SK-N-SH (cell line): ENCODE measurements at regions not wholly inside any gene's neighbourhood (a gene's known extent, or its start where the extent isn't known, plus 50 kb on each side); places are given as distances from the start of the nearest gene placed in this dataset.

Source experiments
- CTCF ChIA-PET: fragments of 300-600, 350-600 bp; formaldehyde crosslinking; extraction: SDS; loops from one replicate; lab custom pipeline; 2021; lab: Yijun Ruan, JAX
- POLR2A ChIA-PET: fragments of 350-600 bp; sonication (Branson Sonifier 250); formaldehyde crosslinking; extraction: SDS; loops from one replicate; lab custom pipeline; 2020; ENCODE audit warnings: antibody characterized with exemption, inconsistent platforms; lab: Yijun Ruan, JAX
- DNase-seq: peaks from one replicate; pipeline ENCODE4 v3.0.0; 2012
- H2AFZ ChIP-seq: fragments of 200-600 bp; sonication (generic); 2 replicates; pipeline ENCODE4 v1.8.1; 2016; ENCODE audit warnings: antibody characterized with exemption, mild to moderate bottlenecking, low read depth
- H3F3A ChIP-seq: fragments of 200-600 bp; sonication (generic); replicated peaks from 2 replicates; pipeline ENCODE3; 2016; ENCODE audit warnings: antibody characterized with exemption, mild to moderate bottlenecking; ENCODE audit not compliant: insufficient read depth
- H3K27ac ChIP-seq, 2 experiments: fragments of 200-500 bp in 1 of 2; fragments of 200-600 bp in 1 of 2; sonication (Bioruptor generic) in 1 of 2; sonication (generic), shearing (Covaris generic) in 1 of 2; 2 replicates each; pipeline versions ENCODE4 v1.5.1 to v1.6.1; 2014 to 2016; ENCODE audit warnings: low read depth in 2 of 2, inconsistent platforms in 1 of 2, low read length in 1 of 2, mild to moderate bottlenecking in 1 of 2, mixed read lengths in 1 of 2
- H3K27me3 ChIP-seq: fragments of 200-600 bp; sonication (generic), shearing (Covaris generic); 2 replicates; pipeline ENCODE4 v1.6.1; 2016; ENCODE audit warnings: mixed run types; ENCODE audit not compliant: insufficient read depth
- H3K36me3 ChIP-seq, 2 experiments: fragments of 200-500 bp in 1 of 2; fragments of 200-600 bp in 1 of 2; sonication (Bioruptor generic) in 1 of 2; sonication (generic) in 1 of 2; replicated peaks in 1 of 2; 2 replicates each; pipeline versions ENCODE3 to v1.5.1; 2014 to 2016; ENCODE audit warnings: low read length in 1 of 2, mild to moderate bottlenecking in 1 of 2; ENCODE audit not compliant: insufficient read depth in 2 of 2, control insufficient read depth in 1 of 2
- H3K4me1 ChIP-seq, 2 experiments: fragments of 200-500 bp in 1 of 2; fragments of 200-600 bp in 1 of 2; sonication (Bioruptor generic) in 1 of 2; sonication (generic), shearing (Covaris generic) in 1 of 2; 2 replicates each; pipeline versions ENCODE4 v1.5.1 to v1.6.1; 2014 to 2016; ENCODE audit warnings: low read depth in 1 of 2, low read length in 1 of 2, mixed run types in 1 of 2; ENCODE audit not compliant: insufficient read depth in 2 of 2, control insufficient read depth in 1 of 2
- H3K4me2 ChIP-seq: fragments of 200-600 bp; sonication (generic), shearing (Covaris generic); 2 replicates; pipeline ENCODE4 v1.6.1; 2017; ENCODE audit warnings: mixed run types
- H3K4me3 ChIP-seq, 2 experiments: fragments of 200-500 bp in 1 of 2; fragments of 200-600 bp in 1 of 2; sonication (Bioruptor generic) in 1 of 2; sonication (generic), shearing (Covaris generic) in 1 of 2; 2 replicates each; pipeline versions ENCODE4 v1.5.1 to v1.8.1; 2014 to 2016; ENCODE audit warnings: low read depth in 2 of 2, inconsistent platforms in 1 of 2, low read length in 1 of 2, mild to moderate bottlenecking in 1 of 2, mixed read lengths in 1 of 2, moderate library complexity in 1 of 2
- H3K79me2 ChIP-seq: fragments of 200-600 bp; sonication (generic); 2 replicates; pipeline ENCODE4 v1.8.1; 2017; ENCODE audit warnings: mild to moderate bottlenecking; ENCODE audit not compliant: insufficient read depth
- H3K9ac ChIP-seq: fragments of 200-600 bp; sonication (generic); 2 replicates; pipeline ENCODE4 v1.6.1; 2017; ENCODE audit warnings: mixed run types
- H3K9me2 ChIP-seq: fragments of 200-600 bp; sonication (generic); 2 replicates; pipeline ENCODE4 v1.6.1; 2017; ENCODE audit warnings: mixed run types
- H3K9me3 ChIP-seq: fragments of 200-600 bp; sonication (generic); 2 replicates; pipeline ENCODE4 v1.6.1; 2017; ENCODE audit warnings: mixed run types, mild to moderate bottlenecking, moderate library complexity
- H4K20me1 ChIP-seq: fragments of 200-600 bp; sonication (generic); 2 replicates; pipeline ENCODE4 v1.6.1; 2017; ENCODE audit warnings: mild to moderate bottlenecking, mixed run types; ENCODE audit not compliant: insufficient read depth
- EP300 ChIP-seq, 2 experiments: IDR thresholded peaks; 2 replicates each; pipeline versions ENCODE4 v1.4.0 to v1.6.1; 2012; ENCODE audit warnings: borderline replicate concordance in 1 of 2, low read depth in 1 of 2, low read length in 1 of 2
- EZH2phosphoT487 ChIP-seq: fragments of 200-600 bp; sonication (generic); IDR thresholded peaks from 2 replicates; pipeline ENCODE4 v1.6.1; 2017; ENCODE audit warnings: low read depth, mixed run types, mild to moderate bottlenecking, antibody characterized with exemption, moderate library complexity, borderline replicate concordance
- FOXJ3 ChIP-seq: sonication (generic); formaldehyde crosslinking; IDR thresholded peaks from 2 replicates; pipeline ENCODE4 v1.5.1; 2020; ENCODE audit warnings: mild to moderate bottlenecking, missing genetic modification reagents
- MXI1 ChIP-seq: IDR thresholded peaks from 2 replicates; pipeline ENCODE4 v1.6.1; 2012; ENCODE audit warnings: mild to moderate bottlenecking, low read depth, low read length, improper control_type of control experiment
- NRF1 ChIP-seq: IDR thresholded peaks from 2 replicates; pipeline ENCODE4 v1.6.1; 2012; ENCODE audit warnings: low read depth, mild to moderate bottlenecking, low read length
- POLR2AphosphoS5 ChIP-seq: IDR thresholded peaks from 2 replicates; pipeline ENCODE4 v1.6.1; 2012; ENCODE audit warnings: low read depth, low read length
- REST ChIP-seq: IDR thresholded peaks from 2 replicates; pipeline ENCODE4 v1.6.1; 2012; ENCODE audit warnings: mild to moderate bottlenecking, low read depth, low read length, moderate library complexity
- RFX5 ChIP-seq: IDR thresholded peaks from 2 replicates; pipeline ENCODE4 v1.6.1; 2012; ENCODE audit warnings: mild to moderate bottlenecking, improper control_type of control experiment, low read length
- SIN3A ChIP-seq: IDR thresholded peaks from 2 replicates; pipeline ENCODE4 v1.6.1; 2012; ENCODE audit warnings: low read depth, mild to moderate bottlenecking, low read length, moderate library complexity, borderline replicate concordance
- SMC3 ChIP-seq: IDR thresholded peaks from 2 replicates; pipeline ENCODE4 v1.6.1; 2012; ENCODE audit warnings: low read depth, low read length, improper control_type of control experiment
- YY1 ChIP-seq: IDR thresholded peaks from 2 replicates; pipeline ENCODE4 v1.4.0; 2012; ENCODE audit warnings: low read depth, mild to moderate bottlenecking
- WGBS: methylation state at CpG from one replicate; pipeline ENCODE4 v1.1.6; 2017; ENCODE audit warnings: low lambda C conversion rate; 5-methylcytosine and 5-hydroxymethylcytosine counted together
- TF ChIP-seq, protein P1 (sequence below): fragments of 150-350 bp; IDR thresholded peaks from 2 replicates; pipeline ENCODE4 v1.6.1; 2017; ENCODE audit warnings: antibody characterized with exemption, low read length, low read depth, borderline replicate concordance

DNA sequence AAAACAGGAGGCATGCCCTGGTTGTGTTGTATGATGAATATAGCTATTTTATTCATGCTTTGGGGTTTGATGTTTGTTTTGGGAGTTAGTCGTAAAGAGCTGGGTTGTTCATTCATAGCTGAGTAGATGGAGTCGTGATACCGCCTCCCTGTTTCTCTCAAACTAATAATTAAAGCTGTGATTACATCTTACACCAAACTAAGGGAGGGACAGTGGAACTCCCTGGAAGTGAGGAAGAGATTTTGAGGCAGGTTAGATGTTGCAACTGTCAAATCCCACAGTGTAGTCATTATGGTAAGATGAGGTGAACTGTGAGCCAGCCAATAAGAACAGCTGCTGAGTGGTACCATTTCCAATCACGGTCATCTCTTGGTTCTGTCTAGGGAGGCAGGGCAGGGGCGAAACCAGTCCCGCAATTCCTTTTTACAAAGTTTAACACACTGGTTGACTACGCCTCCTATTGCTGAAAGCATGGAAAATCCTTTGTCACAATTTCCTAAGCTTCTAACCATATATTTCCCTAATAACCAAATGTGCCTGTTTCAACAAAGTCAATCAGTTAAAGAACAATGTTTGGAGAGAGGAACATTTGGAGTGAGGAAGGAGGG, 207.6 kb upstream of the SERP2 start:
- H3K27ac ChIP-seq, result no peak overlapping the region
- H3K4me1 ChIP-seq, result no peaks in the 10 kb centered on the region
- H3F3A ChIP-seq, result no peaks in the 10 kb centered on the region
- POLR2A ChIA-PET, result no interaction called here
- H3K9ac ChIP-seq, result no peak overlapping the region
- no peaks in the 10 kb centered on the region; the same call in 1 of the 2 replicates for H3K27me3 ChIP-seq
- H3K4me2 ChIP-seq, result no peak overlapping the region
- no peak overlapping the region for H2AFZ ChIP-seq
- no peaks in the 10 kb centered on the region for H3K9me2 ChIP-seq
- H4K20me1 ChIP-seq, result no peaks in the 10 kb centered on the region
- no peaks in the 10 kb centered on the region for H3K36me3 ChIP-seq
- WGBS, result 84% methylated on average over 7 of the region's 7 CpGs
- CTCF ChIA-PET, result interaction anchor here (0.7 to 0.8 kb wide), 3 partner anchors 48 to 273 kb away, joined by 3 to 4 read pairs (median 3); no protein-coding TSS in a partner anchor
- no peak for TF ChIP-seq MXI1
- no peak for TF ChIP-seq FOXJ3 (CRISPR knock-in tag)
- TF ChIP-seq RFX5, result no peak
- TF ChIP-seq EZH2phosphoT487, result no peak
- TF ChIP-seq EP300 (IDR thresholded peaks at IDR 0.05; ENCODE audit: borderline replicate concordance in 1 of 2, low read depth in 1 of 2, low read length in 1 of 2), result no peak
- no peak for TF ChIP-seq YY1
- TF ChIP-seq, protein P1, sequence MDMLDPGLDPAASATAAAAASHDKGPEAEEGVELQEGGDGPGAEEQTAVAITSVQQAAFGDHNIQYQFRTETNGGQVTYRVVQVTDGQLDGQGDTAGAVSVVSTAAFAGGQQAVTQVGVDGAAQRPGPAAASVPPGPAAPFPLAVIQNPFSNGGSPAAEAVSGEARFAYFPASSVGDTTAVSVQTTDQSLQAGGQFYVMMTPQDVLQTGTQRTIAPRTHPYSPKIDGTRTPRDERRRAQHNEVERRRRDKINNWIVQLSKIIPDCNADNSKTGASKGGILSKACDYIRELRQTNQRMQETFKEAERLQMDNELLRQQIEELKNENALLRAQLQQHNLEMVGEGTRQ, result no peak
- TF ChIP-seq POLR2AphosphoS5, result no peak
- TF ChIP-seq NRF1, result no peak
- TF ChIP-seq SMC3, result no peak
- DNase-seq, result no peak
- H3K9me3 ChIP-seq, result no peaks in the 10 kb centered on the region
- H3K4me3 ChIP-seq, result no peak overlapping the region
- no peaks in the 10 kb centered on the region for H3K79me2 ChIP-seq

GRCh38 chr13:44169018-44169911, 204.4 kb upstream of the SERP2 start:
- CTCF ChIA-PET, result no interaction called here
- H3K36me3 ChIP-seq, result no peaks in the 10 kb centered on the region
- POLR2A ChIA-PET, result no interaction called here
- H3K4me3 ChIP-seq, result no peak overlapping the region
- no peaks in the 10 kb centered on the region for H4K20me1 ChIP-seq
- H3F3A ChIP-seq, result no peaks in the 10 kb centered on the region
- no peak overlapping the region for H2AFZ ChIP-seq
- H3K9me3 ChIP-seq, result no peaks in the 10 kb centered on the region
- WGBS, result 39% methylated on average over 2 of the region's 2 CpGs
- no peak for DNase-seq
- H3K27ac ChIP-seq, result no peak overlapping the region
- H3K4me2 ChIP-seq, result no peak overlapping the region
- H3K27me3 ChIP-seq, result no peaks in the 10 kb centered on the region; the same call in 1 of the 2 replicates
- H3K79me2 ChIP-seq, result no peaks in the 10 kb centered on the region
- no peak overlapping the region for H3K9ac ChIP-seq
- TF ChIP-seq REST (peak; percentile 89), SIN3A (no peak)
- no peaks in the 10 kb centered on the region for H3K9me2 ChIP-seq
- H3K4me1 ChIP-seq, result no peaks in the 10 kb centered on the region
